RWPE1 (cell line): ENCODE measurements at regions not wholly inside any gene's neighbourhood (a gene's known extent, or its start where the extent isn't known, plus 50 kb on each side); places are given as distances from the start of the nearest gene placed in this dataset.

Source experiments
- CTCF ChIA-PET: fragments of 350-600 bp; sonication (Branson Sonifier 250); formaldehyde crosslinking; extraction: SDS; loops from one replicate; lab custom pipeline; 2021; lab: Yijun Ruan, JAX
- POLR2A ChIA-PET: fragments of 400-600 bp; formaldehyde crosslinking; extraction: SDS; loops from one replicate; lab custom pipeline; 2020; ENCODE audit warnings: antibody characterized with exemption; ENCODE audit not compliant: low non-redundant PET; lab: Yijun Ruan, JAX
- DNase-seq: peaks from one replicate; pipeline ENCODE4 v3.0.0; 2012; ENCODE audit warnings: low spot score
- H3K27ac ChIP-seq: fragments of 450-650 bp; 2 replicates; pipeline ENCODE4 v1.5.1; 2017
- TF ChIP-seq, protein P1 (sequence below): fragments of 450-650 bp; conservative IDR thresholded peaks from 2 replicates; pipeline ENCODE4 v1.5.1; 2017; ENCODE audit warnings: low read depth, mild to moderate bottlenecking

DNA sequence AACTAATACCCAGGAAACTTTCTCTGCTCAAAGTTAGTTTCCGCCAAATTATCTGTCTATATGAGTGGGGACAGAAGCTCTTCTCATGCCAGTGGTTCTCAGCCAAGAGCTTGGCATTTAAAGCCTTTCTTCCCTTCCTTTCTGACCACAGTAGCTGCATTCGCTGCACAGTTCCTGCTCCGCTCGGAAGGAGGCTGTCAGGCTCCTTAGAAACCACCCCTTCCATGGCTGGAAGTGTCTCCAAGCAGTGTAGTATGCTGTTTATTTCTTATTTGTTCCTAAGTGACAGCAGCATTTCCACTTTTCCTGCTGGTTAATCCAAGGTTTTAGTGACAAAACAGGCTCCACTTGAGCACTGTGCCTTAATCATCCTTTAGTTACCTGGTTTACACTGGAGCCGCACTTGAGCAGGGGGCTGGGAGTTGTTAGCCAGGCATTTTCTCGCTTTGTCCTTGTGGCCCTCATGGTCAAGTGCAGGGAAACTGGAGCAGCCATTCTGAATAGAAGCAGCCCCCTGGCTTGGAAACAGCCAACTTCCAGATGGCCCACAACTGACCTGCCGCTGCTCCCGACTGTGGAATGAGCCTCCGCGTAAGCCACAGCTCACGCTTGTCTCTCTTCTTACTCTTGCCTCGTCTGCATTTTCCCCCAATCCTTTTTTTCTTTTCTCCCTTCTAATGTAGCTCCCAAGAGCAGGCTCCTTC, 739.4 kb upstream of the TENM3 start:
- ChIA-PET CTCF (interaction anchor here (0.6 kb wide), 1 partner anchor 994 kb away, joined by 3 read pairs; no protein-coding TSS in a partner anchor), POLR2A (no interaction called here)
- TF ChIP-seq, protein P1, sequence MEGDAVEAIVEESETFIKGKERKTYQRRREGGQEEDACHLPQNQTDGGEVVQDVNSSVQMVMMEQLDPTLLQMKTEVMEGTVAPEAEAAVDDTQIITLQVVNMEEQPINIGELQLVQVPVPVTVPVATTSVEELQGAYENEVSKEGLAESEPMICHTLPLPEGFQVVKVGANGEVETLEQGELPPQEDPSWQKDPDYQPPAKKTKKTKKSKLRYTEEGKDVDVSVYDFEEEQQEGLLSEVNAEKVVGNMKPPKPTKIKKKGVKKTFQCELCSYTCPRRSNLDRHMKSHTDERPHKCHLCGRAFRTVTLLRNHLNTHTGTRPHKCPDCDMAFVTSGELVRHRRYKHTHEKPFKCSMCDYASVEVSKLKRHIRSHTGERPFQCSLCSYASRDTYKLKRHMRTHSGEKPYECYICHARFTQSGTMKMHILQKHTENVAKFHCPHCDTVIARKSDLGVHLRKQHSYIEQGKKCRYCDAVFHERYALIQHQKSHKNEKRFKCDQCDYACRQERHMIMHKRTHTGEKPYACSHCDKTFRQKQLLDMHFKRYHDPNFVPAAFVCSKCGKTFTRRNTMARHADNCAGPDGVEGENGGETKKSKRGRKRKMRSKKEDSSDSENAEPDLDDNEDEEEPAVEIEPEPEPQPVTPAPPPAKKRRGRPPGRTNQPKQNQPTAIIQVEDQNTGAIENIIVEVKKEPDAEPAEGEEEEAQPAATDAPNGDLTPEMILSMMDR: no peak
- DNase-seq: no peak
- H3K27ac ChIP-seq: no peak overlapping the region

- no peak for DNase-seq
- no peak overlapping the region for H3K27ac ChIP-seq
- ChIA-PET CTCF (no interaction called here), POLR2A (no interaction called here)
- TF ChIP-seq, protein P1: no peak
Measured at GRCh38 chr4:181504924-181505323, 738.3 kb upstream of the TENM3 start.

DNA sequence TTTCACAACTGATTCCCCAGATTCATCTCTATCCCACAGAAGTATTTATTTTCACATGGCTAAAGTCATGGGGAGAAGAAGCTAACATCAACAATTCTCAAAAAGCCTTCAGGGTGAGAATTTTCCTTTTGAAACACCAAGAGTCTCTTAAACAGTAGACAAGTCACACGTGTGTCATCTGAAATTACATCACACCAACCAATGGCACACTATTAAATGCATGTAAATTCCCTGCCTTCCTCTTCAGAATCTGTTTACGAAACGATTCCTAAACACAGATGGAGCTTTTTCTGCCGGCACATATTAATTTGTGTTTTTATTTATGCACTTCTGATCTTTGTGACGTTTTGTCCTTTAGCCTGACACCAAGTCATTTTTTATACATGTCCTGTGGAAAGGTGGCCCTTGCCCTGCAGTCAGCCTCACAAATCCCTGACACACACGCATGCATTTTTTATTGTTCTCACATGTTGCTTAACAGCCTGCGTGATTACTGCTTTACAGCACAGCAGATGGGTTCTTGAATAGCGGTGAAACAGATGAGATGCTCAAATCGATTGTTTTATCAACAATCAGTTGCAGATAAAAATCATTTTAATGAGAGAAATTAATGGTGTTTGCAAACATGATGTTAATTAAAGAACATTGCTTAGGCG, 735.9 kb upstream of the TENM3 start:
- TF ChIP-seq, protein P1: no peak
- no peak overlapping the region for H3K27ac ChIP-seq
- no peak for DNase-seq
- ChIA-PET POLR2A (no interaction called here), CTCF (interaction anchor here (0.8 to 1.7 kb wide), 2 partner anchors 21 to 1202 kb away, joined by 3 to 4 read pairs; no protein-coding TSS in a partner anchor)

- POLR2A ChIA-PET: no interaction called here
- no peak for DNase-seq
- no peak overlapping the region for H3K27ac ChIP-seq
- TF ChIP-seq, protein P1: no peak
- CTCF ChIA-PET: interaction anchor here (0.8 to 1.7 kb wide), 2 partner anchors 21 to 1202 kb away, joined by 3 to 4 read pairs; no protein-coding TSS in a partner anchor
Measured at GRCh38 chr4:181507938-181508337, 735.3 kb upstream of the TENM3 start.

GRCh38 chr4:181508601-181509000, 734.6 kb upstream of the TENM3 start:
- TF ChIP-seq, protein P1: no peak
- POLR2A ChIA-PET: no interaction called here
- CTCF ChIA-PET: interaction anchor here (1.7 kb wide), 1 partner anchor 20 kb away, joined by 4 read pairs; no protein-coding TSS in a partner anchor
- no peak overlapping the region for H3K27ac ChIP-seq
- no peak for DNase-seq

DNA sequence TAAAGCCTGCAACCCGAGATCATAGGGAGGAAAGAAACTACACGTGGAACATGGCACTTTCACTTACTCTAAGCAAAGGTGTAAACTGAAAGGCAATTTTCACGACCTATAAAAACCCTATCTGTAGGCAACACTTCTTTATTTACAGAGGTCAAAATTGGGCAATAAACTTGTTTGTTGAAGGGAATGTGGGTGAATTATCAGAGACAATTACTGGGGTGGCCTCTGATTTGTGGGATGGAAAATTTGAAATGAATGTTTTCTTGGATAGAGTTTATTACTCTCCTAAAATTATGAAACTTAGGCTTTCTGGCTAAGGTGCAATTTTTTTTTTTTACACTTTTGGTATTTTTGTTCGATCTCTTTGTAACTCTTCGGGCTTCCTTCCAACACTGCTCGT, 734.1 kb upstream of the TENM3 start:
- DNase-seq: no peak
- CTCF ChIA-PET: no interaction called here
- TF ChIP-seq, protein P1: no peak
- H3K27ac ChIP-seq: no peak overlapping the region
- POLR2A ChIA-PET: no interaction called here
